ENCODE measurements at regions not wholly inside any gene's neighbourhood (a gene's known extent, or its start where the extent isn't known, plus 50 kb on each side); places are given as distances from the start of the nearest gene placed in this dataset.

DNA sequence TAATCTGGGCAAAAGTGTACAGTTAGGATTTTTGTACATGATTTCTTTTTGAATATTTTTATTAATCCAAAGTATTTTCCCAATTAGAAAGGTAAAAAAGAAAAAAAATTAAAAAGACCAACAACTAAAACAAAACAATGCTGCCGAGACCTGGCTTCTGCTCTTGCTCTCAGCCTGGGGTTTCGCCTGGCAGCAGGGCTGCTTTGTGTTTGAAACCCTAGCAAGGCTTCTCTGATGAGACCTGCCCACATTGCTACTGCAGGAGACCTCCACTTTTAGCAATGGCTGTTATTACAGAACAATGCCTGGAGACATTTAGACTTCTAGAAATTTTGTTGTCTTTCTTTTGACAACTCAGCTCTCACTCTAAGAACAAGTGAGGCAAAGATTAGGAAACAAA lies 1153.0 kb upstream of the TMEM132C start:
- H3K36me3 ChIP-seq (ENCODE audit: control insufficient read depth, insufficient read depth, low read length) = no peaks in the 10 kb centered on the region
- H3K4me1 ChIP-seq (ENCODE audit: control insufficient read depth, insufficient read depth, low read length, poor library complexity, severe bottlenecking) = no peaks in the 10 kb centered on the region
- H3K4me3 ChIP-seq (ENCODE audit: insufficient read depth, low read depth, low read length, poor library complexity, severe bottlenecking) = no peak overlapping the region
- no peak overlapping the region for H3K27ac ChIP-seq (ENCODE audit: insufficient read depth, low read length, poor library complexity, severe bottlenecking)
- H3K9me3 ChIP-seq (ENCODE audit: control insufficient read depth, low read length) = no peaks in the 10 kb centered on the region
- no peak for DNase-seq
- H3K27me3 ChIP-seq (replicated peaks; ENCODE audit: control insufficient read depth, insufficient read depth, low read length, poor library complexity, severe bottlenecking) = no peaks in the 10 kb centered on the region

GRCh38 chr12:127115468-127116035 lies 1151.4 kb upstream of the TMEM132C start:
- no peaks in the 10 kb centered on the region for H3K9me3 ChIP-seq (ENCODE audit: control insufficient read depth, low read length)
- H3K4me1 ChIP-seq (ENCODE audit: control insufficient read depth, insufficient read depth, low read length, poor library complexity, severe bottlenecking) = no peaks in the 10 kb centered on the region
- H3K27ac ChIP-seq (ENCODE audit: insufficient read depth, low read length, poor library complexity, severe bottlenecking) = no peak overlapping the region
- H3K4me3 ChIP-seq (ENCODE audit: insufficient read depth, low read depth, low read length, poor library complexity, severe bottlenecking) = no peak overlapping the region
- no peaks in the 10 kb centered on the region for H3K27me3 ChIP-seq (replicated peaks; ENCODE audit: control insufficient read depth, insufficient read depth, low read length, poor library complexity, severe bottlenecking)
- no peaks in the 10 kb centered on the region for H3K36me3 ChIP-seq (ENCODE audit: control insufficient read depth, insufficient read depth, low read length)
- no peak for DNase-seq

GRCh38 chr12:127118251-127118650 lies 1148.7 kb upstream of the TMEM132C start:
- Histone ChIP-seq H3K4me3 (ENCODE audit: insufficient read depth, low read depth, low read length, poor library complexity, severe bottlenecking) (no peak overlapping the region), H3K36me3 (ENCODE audit: control insufficient read depth, insufficient read depth, low read length) (no peaks in the 10 kb centered on the region), H3K27ac (ENCODE audit: insufficient read depth, low read length, poor library complexity, severe bottlenecking) (no peak overlapping the region), H3K4me1 (ENCODE audit: control insufficient read depth, insufficient read depth, low read length, poor library complexity, severe bottlenecking) (no peaks in the 10 kb centered on the region), H3K27me3 (replicated peaks; ENCODE audit: control insufficient read depth, insufficient read depth, low read length, poor library complexity, severe bottlenecking) (no peaks in the 10 kb centered on the region), H3K9me3 (ENCODE audit: control insufficient read depth, low read length) (no peaks in the 10 kb centered on the region)
- DNase-seq = no peak

DNA sequence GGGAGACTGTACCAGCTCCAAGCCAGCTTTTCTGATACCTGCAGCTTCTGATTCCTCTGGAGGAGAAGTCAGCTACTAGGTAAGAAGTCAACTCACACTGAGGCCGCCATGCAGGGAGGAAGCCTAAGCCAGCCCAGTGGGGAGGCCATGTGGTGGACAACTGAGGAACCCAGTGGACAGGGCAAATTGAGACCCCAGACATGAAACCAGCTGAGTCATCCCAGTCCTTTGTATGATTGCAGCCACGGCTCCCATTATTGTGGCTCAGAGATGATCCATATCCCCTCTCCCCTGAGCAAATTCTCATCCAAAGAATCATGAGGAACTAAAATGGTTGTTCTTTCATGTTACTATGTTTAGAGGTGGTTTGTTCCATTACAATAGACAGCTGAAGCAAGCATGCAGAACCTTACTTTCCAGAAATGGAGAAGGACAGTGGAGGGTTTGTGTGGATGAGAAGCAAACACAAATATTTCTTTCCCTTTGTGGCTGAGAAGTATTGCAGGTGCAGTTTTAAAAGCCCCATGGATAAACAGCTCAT lies 1147.3 kb upstream of the TMEM132C start:
- Histone ChIP-seq H3K27me3 (replicated peaks; ENCODE audit: control insufficient read depth, insufficient read depth, low read length, poor library complexity, severe bottlenecking) (no peaks in the 10 kb centered on the region), H3K9me3 (ENCODE audit: control insufficient read depth, low read length) (no peaks in the 10 kb centered on the region), H3K36me3 (ENCODE audit: control insufficient read depth, insufficient read depth, low read length) (no peaks in the 10 kb centered on the region), H3K4me1 (ENCODE audit: control insufficient read depth, insufficient read depth, low read length, poor library complexity, severe bottlenecking) (no peaks in the 10 kb centered on the region), H3K4me3 (ENCODE audit: insufficient read depth, low read depth, low read length, poor library complexity, severe bottlenecking) (no peak overlapping the region), H3K27ac (ENCODE audit: insufficient read depth, low read length, poor library complexity, severe bottlenecking) (no peak overlapping the region)
- no peak for DNase-seq

GRCh38 chr12:127120851-127121250 lies 1146.1 kb upstream of the TMEM132C start:
- DNase-seq = no peak
- no peaks in the 10 kb centered on the region for H3K36me3 ChIP-seq (ENCODE audit: control insufficient read depth, insufficient read depth, low read length)
- no peak overlapping the region for H3K4me3 ChIP-seq (ENCODE audit: insufficient read depth, low read depth, low read length, poor library complexity, severe bottlenecking)
- no peak overlapping the region for H3K27ac ChIP-seq (ENCODE audit: insufficient read depth, low read length, poor library complexity, severe bottlenecking)
- H3K27me3 ChIP-seq (replicated peaks; ENCODE audit: control insufficient read depth, insufficient read depth, low read length, poor library complexity, severe bottlenecking) = no peaks in the 10 kb centered on the region
- no peaks in the 10 kb centered on the region for H3K9me3 ChIP-seq (ENCODE audit: control insufficient read depth, low read length)
- H3K4me1 ChIP-seq (ENCODE audit: control insufficient read depth, insufficient read depth, low read length, poor library complexity, severe bottlenecking) = no peaks in the 10 kb centered on the region

GRCh38 chr12:127121494-127122084 lies 1145.4 kb upstream of the TMEM132C start:
- H3K36me3 ChIP-seq (ENCODE audit: control insufficient read depth, insufficient read depth, low read length) = no peaks in the 10 kb centered on the region
- H3K27ac ChIP-seq (ENCODE audit: insufficient read depth, low read length, poor library complexity, severe bottlenecking) = no peak overlapping the region
- H3K9me3 ChIP-seq (ENCODE audit: control insufficient read depth, low read length) = no peaks in the 10 kb centered on the region
- no peak for DNase-seq
- no peak overlapping the region for H3K4me3 ChIP-seq (ENCODE audit: insufficient read depth, low read depth, low read length, poor library complexity, severe bottlenecking)
- no peaks in the 10 kb centered on the region for H3K27me3 ChIP-seq (replicated peaks; ENCODE audit: control insufficient read depth, insufficient read depth, low read length, poor library complexity, severe bottlenecking)
- no peaks in the 10 kb centered on the region for H3K4me1 ChIP-seq (ENCODE audit: control insufficient read depth, insufficient read depth, low read length, poor library complexity, severe bottlenecking)

DNA sequence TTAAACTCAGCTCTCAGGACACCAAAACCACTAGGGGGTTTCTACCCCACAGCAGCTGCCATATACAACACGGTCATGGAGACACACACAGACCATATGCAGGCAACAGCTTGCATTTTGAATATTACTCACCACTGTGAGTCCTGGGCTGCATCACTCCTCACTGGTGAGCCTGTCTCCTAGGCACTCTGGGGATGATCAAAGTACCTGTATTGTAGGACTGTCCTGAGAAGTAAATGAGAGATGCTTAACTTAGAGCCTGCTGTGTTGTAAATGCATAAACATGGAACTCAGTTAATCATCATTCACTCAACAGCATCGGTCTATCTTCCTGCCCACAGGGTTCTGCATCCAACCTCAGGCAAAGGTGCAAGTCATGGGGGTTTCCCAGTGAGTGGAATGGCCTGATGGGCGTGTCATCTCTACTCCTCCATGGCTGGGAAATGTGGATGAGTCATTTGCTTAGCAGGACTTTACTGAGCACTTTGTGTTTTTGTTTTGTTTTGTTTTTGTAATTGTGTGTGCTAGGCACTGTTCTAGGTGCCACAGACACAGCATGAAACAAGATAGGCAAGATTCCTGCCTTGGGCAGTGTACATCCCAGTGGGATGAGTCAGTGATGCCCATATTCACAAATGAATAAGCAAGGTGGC lies 1141.2 kb upstream of the TMEM132C start:
- no peak overlapping the region for H3K4me3 ChIP-seq (ENCODE audit: insufficient read depth, low read depth, low read length, poor library complexity, severe bottlenecking)
- no peak for DNase-seq

DNA sequence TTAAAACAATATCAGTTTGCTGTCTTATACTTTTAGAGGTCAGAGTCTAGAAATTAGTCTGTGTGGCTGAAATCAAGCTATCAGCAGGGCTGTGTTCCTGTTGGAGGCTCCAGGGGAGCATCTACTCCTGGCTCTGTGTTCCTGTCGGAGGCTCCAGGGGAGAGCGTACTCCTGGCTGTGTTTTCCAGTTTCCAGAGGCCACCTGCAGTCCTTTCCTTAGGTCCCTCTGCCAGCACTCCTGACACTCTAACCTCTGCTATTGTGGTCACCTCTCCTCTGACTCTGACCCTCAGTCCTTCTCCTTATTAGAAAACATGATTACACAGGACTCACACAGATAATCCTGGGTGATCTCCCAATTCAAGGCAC lies 1140.7 kb upstream of the TMEM132C start:
- Histone ChIP-seq H3K4me3 (ENCODE audit: insufficient read depth, low read depth, low read length, poor library complexity, severe bottlenecking) (no peak overlapping the region), H3K4me1 (ENCODE audit: control insufficient read depth, insufficient read depth, low read length, poor library complexity, severe bottlenecking) (no peaks in the 10 kb centered on the region), H3K36me3 (ENCODE audit: control insufficient read depth, insufficient read depth, low read length) (no peaks in the 10 kb centered on the region), H3K9me3 (ENCODE audit: control insufficient read depth, low read length) (no peaks in the 10 kb centered on the region), H3K27me3 (replicated peaks; ENCODE audit: control insufficient read depth, insufficient read depth, low read length, poor library complexity, severe bottlenecking) (no peaks in the 10 kb centered on the region), H3K27ac (ENCODE audit: insufficient read depth, low read length, poor library complexity, severe bottlenecking) (no peak overlapping the region)
- no peak for DNase-seq

More for the DNA sequence above, 1141.2 kb upstream of the TMEM132C start:
- H3K27me3 ChIP-seq (replicated peaks; ENCODE audit: control insufficient read depth, insufficient read depth, low read length, poor library complexity, severe bottlenecking) = no peaks in the 10 kb centered on the region
- H3K36me3 ChIP-seq (ENCODE audit: control insufficient read depth, insufficient read depth, low read length) = no peaks in the 10 kb centered on the region
- no peaks in the 10 kb centered on the region for H3K9me3 ChIP-seq (ENCODE audit: control insufficient read depth, low read length)
- H3K4me1 ChIP-seq (ENCODE audit: control insufficient read depth, insufficient read depth, low read length, poor library complexity, severe bottlenecking) = no peaks in the 10 kb centered on the region
- no peak overlapping the region for H3K27ac ChIP-seq (ENCODE audit: insufficient read depth, low read length, poor library complexity, severe bottlenecking)

GRCh38 chr12:127127897-127128296 lies 1139.1 kb upstream of the TMEM132C start:
- H3K27ac ChIP-seq (ENCODE audit: insufficient read depth, low read length, poor library complexity, severe bottlenecking) = no peak overlapping the region
- no peaks in the 10 kb centered on the region for H3K4me1 ChIP-seq (ENCODE audit: control insufficient read depth, insufficient read depth, low read length, poor library complexity, severe bottlenecking)
- no peaks in the 10 kb centered on the region for H3K9me3 ChIP-seq (ENCODE audit: control insufficient read depth, low read length)
- H3K4me3 ChIP-seq (ENCODE audit: insufficient read depth, low read depth, low read length, poor library complexity, severe bottlenecking) = no peak overlapping the region
- no peaks in the 10 kb centered on the region for H3K36me3 ChIP-seq (ENCODE audit: control insufficient read depth, insufficient read depth, low read length)
- no peak for DNase-seq
- no peaks in the 10 kb centered on the region for H3K27me3 ChIP-seq (replicated peaks; ENCODE audit: control insufficient read depth, insufficient read depth, low read length, poor library complexity, severe bottlenecking)

DNA sequence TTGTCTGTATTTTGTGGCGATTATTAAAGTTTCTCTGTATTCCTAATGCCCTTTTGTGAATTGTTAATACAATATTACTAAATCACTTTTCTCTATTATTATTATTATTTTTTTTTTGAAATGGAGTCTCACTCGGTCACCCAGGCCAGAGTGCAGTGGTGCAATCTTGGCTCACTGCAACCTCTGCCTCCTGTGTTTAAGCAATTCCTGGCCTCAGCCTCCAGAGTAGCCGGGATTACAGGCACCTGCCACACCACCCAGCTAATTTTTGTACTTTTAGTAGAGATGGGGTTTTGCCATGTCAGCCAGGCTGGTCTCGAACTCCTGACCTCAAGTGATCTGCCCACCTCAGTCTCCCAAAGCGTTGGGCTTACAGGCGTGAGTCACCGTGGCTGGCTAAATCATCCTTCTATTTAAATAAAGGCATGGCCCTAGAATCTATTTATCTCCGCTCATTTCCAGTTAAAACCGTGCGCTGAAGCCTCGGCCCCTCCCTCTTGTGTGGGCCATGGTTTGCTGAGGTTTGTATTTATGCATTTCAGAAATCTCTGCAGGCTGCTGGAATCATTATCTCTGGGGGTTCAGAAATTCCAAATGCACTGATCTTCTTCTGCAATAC lies 1136.4 kb upstream of the TMEM132C start:
- no peak overlapping the region for H3K4me3 ChIP-seq (ENCODE audit: insufficient read depth, low read depth, low read length, poor library complexity, severe bottlenecking)
- H3K27ac ChIP-seq (ENCODE audit: insufficient read depth, low read length, poor library complexity, severe bottlenecking) = no peak overlapping the region
- no peaks in the 10 kb centered on the region for H3K9me3 ChIP-seq (ENCODE audit: control insufficient read depth, low read length)
- H3K4me1 ChIP-seq (ENCODE audit: control insufficient read depth, insufficient read depth, low read length, poor library complexity, severe bottlenecking) = no peaks in the 10 kb centered on the region
- no peak for DNase-seq
- no peaks in the 10 kb centered on the region for H3K36me3 ChIP-seq (ENCODE audit: control insufficient read depth, insufficient read depth, low read length)
- H3K27me3 ChIP-seq (replicated peaks; ENCODE audit: control insufficient read depth, insufficient read depth, low read length, poor library complexity, severe bottlenecking) = no peaks in the 10 kb centered on the region

All from effector memory CD4-positive, alpha-beta T cell (primary cell).